Activated CD4-positive, alpha-beta T cell treated with anti-CD3 and anti-CD28 coated beads for 36 hours (primary cell): ENCODE measurements at regions not wholly inside any gene's neighbourhood (a gene's known extent, or its start where the extent isn't known, plus 50 kb on each side); places are given as distances from the start of the nearest gene placed in this dataset.

Source experiments
- ATAC-seq: fragments of 200-7000 bp; cut with Tn5 transposase; one replicate; pipeline ENCODE4 v1.10.0; 2021; ENCODE audit warnings: mild to moderate bottlenecking, moderate library complexity
- CTCF ChIA-PET: fragments of 350-600 bp; sonication (Branson Sonifier 250); formaldehyde crosslinking; loops from one replicate; lab custom pipeline; 2021; ENCODE audit warnings: antibody characterized with exemption; lab: Charles Lee
- POLR2A ChIA-PET: fragments of 350-600 bp; sonication (Branson Sonifier 250); formaldehyde crosslinking; loops from one replicate; lab custom pipeline; 2021; ENCODE audit warnings: antibody characterized with exemption, inconsistent platforms; lab: Charles Lee
- DNase-seq: peaks from one replicate; pipeline ENCODE4 v3.0.0-alpha.2; 2020
- H3K27ac Mint-ChIP-seq: one replicate; pipeline ENCODE4 v1.8.0; 2021; ENCODE audit warnings: mixed read lengths
- H3K27me3 Mint-ChIP-seq: one replicate; pipeline ENCODE4 v1.8.0; 2021; ENCODE audit warnings: mixed read lengths
- H3K36me3 Mint-ChIP-seq: one replicate; pipeline ENCODE4 v1.8.0; 2021; ENCODE audit warnings: low read depth, mixed read lengths
- H3K4me1 Mint-ChIP-seq: one replicate; pipeline ENCODE4 v1.8.0; 2021; ENCODE audit warnings: mixed read lengths
- H3K4me3 Mint-ChIP-seq: one replicate; pipeline ENCODE4 v1.8.0; 2021; ENCODE audit warnings: mild to moderate bottlenecking, moderate library complexity, mixed read lengths
- H3K9me3 Mint-ChIP-seq: one replicate; pipeline ENCODE4 v1.8.0; 2021; ENCODE audit warnings: low read depth, mixed read lengths
- intact Hi-C, 2 experiments: fragments of 100-400 bp; cut with DNase I in 1 of 2; cut with micrococcal nuclease in 1 of 2; formaldehyde crosslinking; loops; one replicate each; pipeline versions ENCODE4 v1.14.2 to v1.15.1; 2022 to 2024; cut with DNase I, micrococcal nuclease

DNA sequence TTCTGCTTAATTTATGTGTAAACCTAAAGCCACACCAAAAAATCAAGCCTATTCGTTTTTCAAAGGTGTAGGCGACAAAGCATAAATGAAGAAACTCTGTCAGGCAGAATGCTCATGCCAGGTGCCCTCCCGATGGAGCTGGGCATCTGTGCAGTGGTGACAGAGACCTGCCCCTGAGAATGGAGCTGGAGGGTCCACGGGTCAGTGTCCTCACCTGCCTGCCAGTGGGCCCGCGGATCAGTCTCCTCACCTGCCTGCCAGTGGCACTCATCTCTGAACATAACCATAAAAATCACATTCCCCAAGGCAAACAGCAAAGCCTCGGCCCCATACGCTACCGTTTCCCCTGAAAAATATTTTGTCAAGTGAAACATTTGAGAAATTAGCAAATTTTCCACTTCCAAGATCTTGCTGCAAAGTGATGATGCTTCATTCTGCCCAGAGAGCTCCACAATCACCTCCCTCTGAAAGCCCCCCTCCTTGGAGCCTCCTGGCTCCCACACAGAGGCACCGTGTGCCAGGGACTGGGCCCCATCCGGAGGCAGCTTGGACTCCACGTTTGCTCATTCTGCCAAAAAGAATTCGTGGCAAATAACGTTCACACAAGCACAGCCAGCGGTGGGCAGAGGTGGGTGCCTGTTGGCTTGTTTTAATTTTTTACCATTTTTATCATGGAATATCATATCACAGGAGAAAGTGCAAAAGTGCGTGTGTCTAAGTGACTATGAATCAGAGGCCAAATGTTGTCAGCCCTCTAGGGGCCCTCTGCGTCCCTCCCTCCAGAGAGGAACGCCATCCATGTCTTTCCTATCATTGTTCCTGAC, 88.8 kb downstream of the YTHDF1 start:
- Mint-ChIP-seq H3K4me1 (no peaks in the 10 kb centered on the region), H3K9me3 (no peaks in the 10 kb centered on the region), H3K27me3 (peaks cover 18% of the 10 kb centered on the region), H3K27ac (no peak overlapping the region), H3K36me3 (no peaks in the 10 kb centered on the region), H3K4me3 (no peak overlapping the region)
- DNase-seq: no peak
- intact Hi-C loops: no loop called here
- ATAC-seq: no peak
- CTCF ChIA-PET: interaction anchor here (0.6 kb wide), 1 partner anchor 442 kb away, joined by 3 read pairs; no protein-coding TSS in a partner anchor
- POLR2A ChIA-PET: no interaction called here

DNA sequence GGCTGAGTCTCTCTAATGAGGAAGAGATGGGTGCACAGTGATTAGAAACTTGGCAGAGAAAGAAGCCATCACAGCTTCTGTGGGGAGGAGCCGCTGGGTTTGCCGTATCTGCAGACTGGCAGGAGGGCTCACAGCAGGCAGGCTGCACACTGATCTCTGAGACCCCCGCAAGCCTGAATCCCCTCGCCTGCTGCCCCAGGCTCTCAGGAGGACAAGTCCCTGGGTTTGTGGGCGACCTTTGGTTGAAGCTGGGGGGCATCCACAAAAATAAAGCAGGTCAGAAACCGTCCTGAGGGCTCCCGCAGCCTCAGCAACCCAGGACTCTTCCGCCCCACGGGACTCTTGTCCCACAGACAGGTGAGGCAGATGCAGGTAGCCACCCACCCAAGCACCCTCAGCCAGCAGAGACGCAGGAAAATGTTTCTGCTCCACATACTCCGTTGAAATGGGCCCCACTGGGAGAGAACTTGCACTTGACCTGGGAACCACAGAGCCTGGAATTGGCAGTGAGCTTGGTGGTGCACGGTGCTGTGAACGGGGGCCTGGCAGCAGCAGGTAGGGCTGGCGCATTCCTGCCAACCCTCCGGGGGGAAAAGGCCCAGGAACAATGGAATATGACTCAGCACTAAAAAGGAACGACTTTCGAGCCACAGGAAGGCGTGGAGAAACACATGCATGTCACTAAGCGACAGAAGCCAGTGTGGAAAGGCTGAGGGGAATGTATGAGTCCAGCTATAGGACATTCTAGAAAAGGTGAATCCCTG, 89.9 kb downstream of the YTHDF1 start:
- H3K4me3 Mint-ChIP-seq: no peak overlapping the region
- H3K27me3 Mint-ChIP-seq: peaks cover 16% of the 10 kb centered on the region
- H3K27ac Mint-ChIP-seq: no peak overlapping the region
- intact Hi-C loops: no loop called here
- DNase-seq (no peak), ATAC-seq (no peak)
- H3K4me1 Mint-ChIP-seq: no peaks in the 10 kb centered on the region
- ChIA-PET POLR2A (no interaction called here), CTCF (no interaction called here)
- no peaks in the 10 kb centered on the region for H3K36me3 Mint-ChIP-seq
- no peaks in the 10 kb centered on the region for H3K9me3 Mint-ChIP-seq

DNA sequence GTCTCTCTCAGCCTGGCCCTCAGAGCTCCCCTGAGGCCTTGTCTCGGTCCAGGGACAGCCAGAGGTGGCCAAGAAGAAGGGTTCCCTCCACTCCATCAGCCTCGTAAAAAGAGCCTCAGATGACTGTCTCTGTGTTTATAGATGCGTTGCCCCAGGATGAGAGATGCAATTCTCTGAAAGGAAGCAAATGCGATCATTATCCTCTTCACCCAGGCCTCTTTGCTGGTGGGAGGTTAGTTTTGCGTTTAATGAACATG, 90.4 kb downstream of the YTHDF1 start:
- Mint-ChIP-seq H3K4me3 (no peak overlapping the region), H3K27me3 (peaks cover 15% of the 10 kb centered on the region), H3K9me3 (no peaks in the 10 kb centered on the region), H3K27ac (no peak overlapping the region), H3K36me3 (no peaks in the 10 kb centered on the region), H3K4me1 (no peaks in the 10 kb centered on the region)
- ATAC-seq (no peak), DNase-seq (no peak)
- CTCF ChIA-PET: no interaction called here
- intact Hi-C loops: no loop called here
- POLR2A ChIA-PET: interaction anchor here (0.7 kb wide), 1 partner anchor 333 kb away, joined by 3 read pairs; no protein-coding TSS in a partner anchor

DNA sequence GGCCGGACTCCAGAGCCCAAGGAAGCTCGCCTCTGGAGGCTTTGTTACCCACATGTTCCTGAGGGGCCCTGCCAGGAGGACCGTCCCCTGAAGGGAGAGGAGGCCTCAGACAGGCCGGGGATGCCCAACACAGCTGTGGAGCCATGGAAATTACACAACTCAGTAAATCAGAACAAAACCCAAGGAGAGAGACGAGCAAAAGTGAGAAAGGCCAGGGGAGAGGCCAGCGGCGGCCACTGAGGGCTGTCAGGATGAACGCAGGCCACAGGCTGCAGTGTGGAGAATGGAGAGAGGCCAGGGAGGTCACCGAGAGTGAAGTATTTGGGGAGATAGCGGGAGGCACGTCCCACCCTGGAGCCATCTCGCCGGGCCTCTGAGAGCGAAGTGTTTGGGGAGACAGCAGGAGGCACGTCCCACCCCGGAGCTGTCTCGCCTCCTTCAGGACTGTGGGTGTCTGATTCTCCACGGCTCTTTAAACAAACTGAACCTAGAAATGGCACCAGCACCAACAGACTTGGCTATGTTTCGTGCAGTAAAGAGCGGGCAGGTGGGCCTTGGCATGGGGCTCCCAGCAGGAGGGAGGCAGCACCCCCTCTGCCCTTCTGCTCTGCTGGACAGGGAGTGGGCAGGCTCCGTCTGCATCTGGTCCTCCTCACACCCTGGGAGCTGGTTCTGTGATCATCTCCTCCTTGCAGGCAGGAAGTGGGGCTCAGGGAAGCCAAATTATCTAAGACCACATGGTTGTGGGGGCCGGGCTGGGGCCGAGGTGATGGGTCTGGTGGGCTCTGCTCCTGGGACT, 91.0 kb downstream of the YTHDF1 start:
- CTCF ChIA-PET: no interaction called here
- intact Hi-C loops: no loop called here
- ATAC-seq (no peak), DNase-seq (no peak)
- Mint-ChIP-seq H3K9me3 (no peaks in the 10 kb centered on the region), H3K4me1 (no peaks in the 10 kb centered on the region), H3K27ac (no peak overlapping the region), H3K27me3 (peaks cover 12% of the 10 kb centered on the region), H3K36me3 (no peaks in the 10 kb centered on the region), H3K4me3 (no peak overlapping the region)
- POLR2A ChIA-PET: interaction anchor here (0.7 kb wide), 1 partner anchor 333 kb away, joined by 3 read pairs; no protein-coding TSS in a partner anchor

DNA sequence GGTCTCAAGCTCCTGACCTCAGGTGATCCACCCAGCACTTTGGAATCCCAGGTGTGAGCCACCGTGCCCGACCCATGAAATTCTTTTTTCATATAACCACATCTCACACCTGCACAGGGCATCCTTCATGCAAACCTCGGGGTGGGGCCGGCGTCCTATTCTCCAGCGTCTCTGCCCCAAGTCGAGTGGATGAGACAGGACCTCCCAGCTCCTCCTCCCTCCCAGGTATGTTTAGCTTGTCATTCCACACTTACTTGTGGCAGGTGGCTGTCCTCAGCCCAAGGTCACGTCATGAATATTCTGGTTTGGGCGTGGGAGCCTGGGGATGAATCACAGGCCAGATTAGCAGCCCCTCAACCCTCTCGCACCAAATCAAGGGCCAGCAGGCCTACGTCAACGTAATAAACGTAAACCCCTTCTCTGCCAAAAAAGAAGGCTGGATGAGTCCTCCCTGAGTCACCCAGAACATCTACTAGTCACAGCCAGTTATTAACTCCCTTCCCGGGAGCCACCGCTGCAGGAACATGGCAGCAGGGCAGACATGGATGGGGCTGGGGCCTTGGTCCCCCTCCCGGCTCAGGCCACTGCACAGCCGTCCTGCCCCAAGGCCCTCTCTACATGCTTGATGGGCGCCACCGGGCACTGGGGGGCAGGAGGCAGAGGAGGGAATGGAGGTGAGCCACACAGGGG, 91.7 kb downstream of the YTHDF1 start:
- Mint-ChIP-seq H3K36me3 (no peaks in the 10 kb centered on the region), H3K4me3 (no peak overlapping the region), H3K9me3 (no peaks in the 10 kb centered on the region), H3K27ac (no peak overlapping the region), H3K4me1 (no peaks in the 10 kb centered on the region), H3K27me3 (peaks cover 9% of the 10 kb centered on the region)
- ChIA-PET CTCF (no interaction called here), POLR2A (no interaction called here)
- intact Hi-C loops: no loop called here
- peak; percentile 2 for DNase-seq
- no peak for ATAC-seq

DNA sequence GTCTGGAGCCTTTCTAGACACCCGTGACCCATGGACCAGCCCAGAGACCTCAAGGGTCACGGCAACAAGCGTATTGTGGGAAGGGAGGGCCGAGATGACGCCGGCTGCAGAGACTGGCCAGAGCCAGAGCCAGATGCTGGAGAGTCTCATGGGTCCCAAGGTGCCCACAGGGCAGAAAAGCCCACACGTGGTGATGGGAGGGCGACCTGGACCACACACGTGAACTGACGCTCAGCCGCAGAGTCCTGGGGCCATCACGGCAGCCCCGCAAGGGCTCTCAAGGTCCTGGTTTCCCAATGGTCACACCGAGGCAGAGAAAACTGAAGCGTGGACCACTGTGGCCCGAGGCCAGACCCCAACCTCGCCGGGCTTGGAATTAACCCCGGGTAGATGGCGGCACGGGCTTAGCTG, 92.6 kb downstream of the YTHDF1 start:
- Mint-ChIP-seq H3K36me3 (no peaks in the 10 kb centered on the region), H3K4me1 (no peaks in the 10 kb centered on the region), H3K9me3 (no peaks in the 10 kb centered on the region), H3K27me3 (peaks cover 6% of the 10 kb centered on the region), H3K4me3 (no peak overlapping the region), H3K27ac (no peak overlapping the region)
- DNase-seq: peak; percentile 1
- CTCF ChIA-PET: no interaction called here
- intact Hi-C loops: no loop called here
- no peak for ATAC-seq
- POLR2A ChIA-PET: no interaction called here

DNA sequence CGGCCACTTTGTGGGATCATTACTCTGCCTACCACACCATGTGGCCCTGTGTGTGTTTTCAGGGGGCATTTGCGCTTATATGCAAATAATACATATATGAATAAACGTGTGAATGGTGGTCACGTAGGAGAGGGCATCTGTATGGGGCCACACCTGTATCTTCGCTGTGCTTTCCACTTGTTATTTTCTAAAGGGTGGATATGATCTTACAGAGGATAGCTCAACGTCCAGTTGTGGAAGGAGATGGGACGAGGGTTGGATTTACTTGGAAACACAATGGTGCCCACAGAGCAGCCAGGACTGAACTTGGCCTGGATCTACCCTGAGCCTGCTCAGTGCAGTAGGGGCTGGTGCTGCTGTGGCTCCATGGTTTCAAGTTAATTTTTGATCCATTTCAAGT, 93.3 kb downstream of the YTHDF1 start:
- H3K4me1 Mint-ChIP-seq: no peaks in the 10 kb centered on the region
- H3K9me3 Mint-ChIP-seq: no peaks in the 10 kb centered on the region
- no peak overlapping the region for H3K27ac Mint-ChIP-seq

DNA sequence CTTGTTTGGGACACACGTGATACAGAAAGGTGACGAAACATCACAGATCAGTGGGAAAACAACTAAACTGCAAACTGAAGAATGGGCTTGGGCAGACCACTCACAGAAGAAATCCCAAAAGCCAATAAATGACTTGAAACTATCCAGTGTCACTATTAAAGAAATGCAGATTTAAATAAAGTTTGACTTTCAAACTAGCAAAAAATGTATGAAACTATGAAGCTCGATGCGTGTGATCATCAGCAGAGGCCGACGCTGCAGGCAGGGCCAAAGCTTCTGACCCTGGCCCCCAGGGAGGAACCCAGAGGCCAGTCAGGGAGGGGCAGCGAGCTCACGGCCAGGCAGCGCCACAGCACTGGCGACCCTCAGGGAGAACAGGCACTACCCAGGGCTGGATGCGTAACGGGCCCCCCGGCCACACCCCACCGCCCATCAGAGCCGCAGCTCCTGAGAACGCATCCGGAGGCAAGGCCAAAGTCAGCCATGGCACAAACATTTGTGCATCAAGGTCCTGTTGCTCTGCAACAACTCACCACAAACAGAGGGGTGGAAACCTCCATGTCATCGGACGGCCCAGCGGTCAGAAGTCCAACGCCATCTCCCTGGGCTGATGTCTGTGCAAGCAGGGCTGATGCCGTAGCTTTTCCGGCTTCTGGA, 94.1 kb downstream of the YTHDF1 start:
- POLR2A ChIA-PET: no interaction called here

More for the DNA sequence above, 93.3 kb downstream of the YTHDF1 start:
- H3K27me3 Mint-ChIP-seq: peaks cover 6% of the 10 kb centered on the region
- no peaks in the 10 kb centered on the region for H3K36me3 Mint-ChIP-seq
- intact Hi-C loops: no loop called here
- no peak overlapping the region for H3K4me3 Mint-ChIP-seq
- ChIA-PET POLR2A (no interaction called here), CTCF (no interaction called here)
- peak; percentile 1 for DNase-seq
- ATAC-seq: no peak

DNA sequence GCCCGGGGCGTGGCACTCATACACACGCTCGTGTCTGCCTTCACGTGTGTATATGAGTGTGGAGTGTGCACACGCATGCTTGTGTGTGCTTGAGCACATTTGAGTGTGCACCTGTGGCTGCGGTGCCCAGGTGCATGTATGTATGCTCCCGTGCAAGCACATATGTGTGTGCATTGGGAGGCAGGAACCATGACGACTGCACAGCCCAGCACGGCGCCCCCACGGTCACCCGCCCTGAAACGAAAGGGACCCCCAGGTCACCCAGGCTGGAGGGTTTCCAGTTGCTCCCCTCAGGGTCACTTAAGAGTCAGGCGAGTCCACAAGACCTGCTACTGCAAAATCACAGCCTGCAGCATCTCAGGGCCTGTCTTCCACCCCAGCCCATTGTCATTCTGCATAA, 94.7 kb downstream of the YTHDF1 start:
- ChIA-PET CTCF (no interaction called here), POLR2A (no interaction called here)
- Mint-ChIP-seq H3K27ac (no peak overlapping the region), H3K27me3 (peaks cover 14% of the 10 kb centered on the region), H3K4me3 (no peak overlapping the region), H3K9me3 (no peaks in the 10 kb centered on the region), H3K36me3 (no peaks in the 10 kb centered on the region), H3K4me1 (no peaks in the 10 kb centered on the region)
- intact Hi-C loops: no loop called here
- DNase-seq (no peak), ATAC-seq (no peak)

More for the DNA sequence above, 94.1 kb downstream of the YTHDF1 start:
- DNase-seq: peak; percentile 0
- CTCF ChIA-PET: no interaction called here
- Mint-ChIP-seq H3K27me3 (peaks cover 12% of the 10 kb centered on the region), H3K9me3 (no peaks in the 10 kb centered on the region), H3K4me1 (no peaks in the 10 kb centered on the region), H3K27ac (no peak overlapping the region), H3K4me3 (no peak overlapping the region), H3K36me3 (no peaks in the 10 kb centered on the region)
- ATAC-seq: no peak
- intact Hi-C loops: no loop called here

DNA sequence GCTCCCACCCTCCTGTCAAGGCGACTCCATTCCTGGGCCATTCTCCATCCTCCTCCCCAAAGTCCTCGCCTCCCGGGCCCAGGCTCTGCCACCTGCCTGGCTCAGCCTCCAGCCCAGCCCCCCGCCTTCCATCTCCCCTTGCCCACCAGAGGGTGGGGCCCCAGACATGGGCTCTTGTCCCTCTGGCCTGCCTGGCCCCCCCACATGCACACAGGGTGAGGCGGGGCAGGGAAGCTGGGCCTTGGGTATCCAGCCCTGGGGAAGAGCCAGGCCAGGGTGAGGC, 95.2 kb downstream of the YTHDF1 start:
- H3K4me3 Mint-ChIP-seq: no peak overlapping the region
- DNase-seq (no peak), ATAC-seq (no peak)
- peaks cover 18% of the 10 kb centered on the region for H3K27me3 Mint-ChIP-seq
- no peaks in the 10 kb centered on the region for H3K36me3 Mint-ChIP-seq
- ChIA-PET CTCF (no interaction called here), POLR2A (no interaction called here)
- H3K9me3 Mint-ChIP-seq: no peaks in the 10 kb centered on the region
- no peaks in the 10 kb centered on the region for H3K4me1 Mint-ChIP-seq
- no peak overlapping the region for H3K27ac Mint-ChIP-seq
- intact Hi-C loops: no loop called here
